ENCODE measurements at regions not wholly inside any gene's neighbourhood (a gene's known extent, or its start where the extent isn't known, plus 50 kb on each side); places are given as distances from the start of the nearest gene placed in this dataset.

- TF ChIP-seq CTCF (IDR thresholded peaks at IDR 0.05) (no peak), EZH2 (IDR thresholded peaks at IDR 0.05) (no peak), EZH2phosphoT487 (IDR thresholded peaks at IDR 0.05) (no peak)
These were observed 291.7 kb upstream of the SPTLC3 start for GRCh38 chr20:12717061-12717460.
